ENCODE measurements at regions not wholly inside any gene's neighbourhood (a gene's known extent, or its start where the extent isn't known, plus 50 kb on each side); places are given as distances from the start of the nearest gene placed in this dataset.

GRCh38 chr13:105527127-105527526, 1008.3 kb downstream of the EFNB2 start:
- CTCF ChIA-PET = no interaction called here
- DNase-seq (ENCODE audit: extremely low spot score) = no peak
- no peak for TF ChIP-seq CTCF (IDR thresholded peaks at IDR 0.05; ENCODE audit: control extremely low read depth, extremely low read depth, low read depth, missing control alignments)
- POLR2A ChIA-PET = no interaction called here

- ChIA-PET POLR2A (no interaction called here), CTCF (interaction anchor here (0.6 kb wide), 1 partner anchor 18 kb away, joined by 3 read pairs; no protein-coding TSS in a partner anchor)
- DNase-seq (ENCODE audit: extremely low spot score) = no peak
- no peak for TF ChIP-seq CTCF (IDR thresholded peaks at IDR 0.05; ENCODE audit: control extremely low read depth, extremely low read depth, low read depth, missing control alignments)
Observed at GRCh38 chr13:105519771-105520170, 1015.7 kb downstream of the EFNB2 start.

GRCh38 chr13:105518086-105518485, 1017.4 kb downstream of the EFNB2 start:
- no peak for DNase-seq (ENCODE audit: extremely low spot score)
- ChIA-PET CTCF (no interaction called here), POLR2A (no interaction called here)
- no peak for TF ChIP-seq CTCF (IDR thresholded peaks at IDR 0.05; ENCODE audit: control extremely low read depth, extremely low read depth, low read depth, missing control alignments)

GRCh38 chr13:105514401-105514800, 1021.1 kb downstream of the EFNB2 start:
- no peak for DNase-seq (ENCODE audit: extremely low spot score)
- POLR2A ChIA-PET = no interaction called here
- CTCF ChIA-PET = interaction anchor here (2.1 kb wide), 1 partner anchor 9 kb away, joined by 5 read pairs; no protein-coding TSS in a partner anchor
- no peak for TF ChIP-seq CTCF (IDR thresholded peaks at IDR 0.05; ENCODE audit: control extremely low read depth, extremely low read depth, low read depth, missing control alignments)

- ChIA-PET CTCF (interaction anchor here (1.3 to 2.1 kb wide), 2 partner anchors 9 to 18 kb away, joined by 4 to 5 read pairs; no protein-coding TSS in a partner anchor), POLR2A (no interaction called here)
- DNase-seq (ENCODE audit: extremely low spot score) = no peak
- no peak for TF ChIP-seq CTCF (IDR thresholded peaks at IDR 0.05; ENCODE audit: control extremely low read depth, extremely low read depth, low read depth, missing control alignments)
Observed at GRCh38 chr13:105513448-105513847, 1022.0 kb downstream of the EFNB2 start.

GRCh38 chr13:105509981-105510762, 1025.3 kb downstream of the EFNB2 start:
- no peak for TF ChIP-seq CTCF (IDR thresholded peaks at IDR 0.05; ENCODE audit: control extremely low read depth, extremely low read depth, low read depth, missing control alignments)
- CTCF ChIA-PET = no interaction called here
- POLR2A ChIA-PET = no interaction called here
- DNase-seq (ENCODE audit: extremely low spot score) = no peak
